ENCODE measurements at regions not wholly inside any gene's neighbourhood (a gene's known extent, or its start where the extent isn't known, plus 50 kb on each side); places are given as distances from the start of the nearest gene placed in this dataset.

DNA sequence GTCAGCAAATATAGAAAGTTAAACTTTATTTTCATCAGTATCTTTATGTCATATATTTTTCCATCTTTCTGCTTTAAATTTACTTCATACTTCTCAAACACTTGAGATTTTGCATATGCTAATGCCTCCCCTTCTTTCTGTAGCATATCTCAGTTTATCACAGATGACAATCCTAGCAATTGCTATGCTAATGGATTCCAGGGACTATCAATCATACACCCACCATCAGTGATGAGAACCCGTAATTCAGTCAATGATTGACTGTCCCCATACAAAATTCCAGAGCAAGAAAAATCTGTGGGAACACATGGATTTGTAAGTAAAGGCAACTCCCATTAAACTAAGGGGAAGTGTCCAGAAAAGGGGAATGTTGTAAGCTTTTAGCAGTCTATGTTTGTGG lies 432.4 kb upstream of the SEMA3D start:
- TF ChIP-seq, protein P1, sequence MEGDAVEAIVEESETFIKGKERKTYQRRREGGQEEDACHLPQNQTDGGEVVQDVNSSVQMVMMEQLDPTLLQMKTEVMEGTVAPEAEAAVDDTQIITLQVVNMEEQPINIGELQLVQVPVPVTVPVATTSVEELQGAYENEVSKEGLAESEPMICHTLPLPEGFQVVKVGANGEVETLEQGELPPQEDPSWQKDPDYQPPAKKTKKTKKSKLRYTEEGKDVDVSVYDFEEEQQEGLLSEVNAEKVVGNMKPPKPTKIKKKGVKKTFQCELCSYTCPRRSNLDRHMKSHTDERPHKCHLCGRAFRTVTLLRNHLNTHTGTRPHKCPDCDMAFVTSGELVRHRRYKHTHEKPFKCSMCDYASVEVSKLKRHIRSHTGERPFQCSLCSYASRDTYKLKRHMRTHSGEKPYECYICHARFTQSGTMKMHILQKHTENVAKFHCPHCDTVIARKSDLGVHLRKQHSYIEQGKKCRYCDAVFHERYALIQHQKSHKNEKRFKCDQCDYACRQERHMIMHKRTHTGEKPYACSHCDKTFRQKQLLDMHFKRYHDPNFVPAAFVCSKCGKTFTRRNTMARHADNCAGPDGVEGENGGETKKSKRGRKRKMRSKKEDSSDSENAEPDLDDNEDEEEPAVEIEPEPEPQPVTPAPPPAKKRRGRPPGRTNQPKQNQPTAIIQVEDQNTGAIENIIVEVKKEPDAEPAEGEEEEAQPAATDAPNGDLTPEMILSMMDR (IDR thresholded peaks at IDR 0.05), result no peak
- no peak for TF ChIP-seq ZFX (IDR thresholded peaks at IDR 0.05; ENCODE audit: borderline replicate concordance)
